ENCODE measurements at regions not wholly inside any gene's neighbourhood (a gene's known extent, or its start where the extent isn't known, plus 50 kb on each side); places are given as distances from the start of the nearest gene placed in this dataset.

- DNase-seq, result no peak
- Histone ChIP-seq H3K4me3 (no peak overlapping the region), H3K9ac (ENCODE audit: low read depth in 2 of 2, low read length in 2 of 2) (no peak overlapping the region), H3K27ac (no peak overlapping the region), H3K9me3 (no peaks in the 10 kb centered on the region), H3K27me3 (no peaks in the 10 kb centered on the region), H3K36me3 (no peaks in the 10 kb centered on the region), H3K4me1 (no peaks in the 10 kb centered on the region)
- intact Hi-C loops (cut with DNase I), result no loop called here
- TF ChIP-seq, protein P1, sequence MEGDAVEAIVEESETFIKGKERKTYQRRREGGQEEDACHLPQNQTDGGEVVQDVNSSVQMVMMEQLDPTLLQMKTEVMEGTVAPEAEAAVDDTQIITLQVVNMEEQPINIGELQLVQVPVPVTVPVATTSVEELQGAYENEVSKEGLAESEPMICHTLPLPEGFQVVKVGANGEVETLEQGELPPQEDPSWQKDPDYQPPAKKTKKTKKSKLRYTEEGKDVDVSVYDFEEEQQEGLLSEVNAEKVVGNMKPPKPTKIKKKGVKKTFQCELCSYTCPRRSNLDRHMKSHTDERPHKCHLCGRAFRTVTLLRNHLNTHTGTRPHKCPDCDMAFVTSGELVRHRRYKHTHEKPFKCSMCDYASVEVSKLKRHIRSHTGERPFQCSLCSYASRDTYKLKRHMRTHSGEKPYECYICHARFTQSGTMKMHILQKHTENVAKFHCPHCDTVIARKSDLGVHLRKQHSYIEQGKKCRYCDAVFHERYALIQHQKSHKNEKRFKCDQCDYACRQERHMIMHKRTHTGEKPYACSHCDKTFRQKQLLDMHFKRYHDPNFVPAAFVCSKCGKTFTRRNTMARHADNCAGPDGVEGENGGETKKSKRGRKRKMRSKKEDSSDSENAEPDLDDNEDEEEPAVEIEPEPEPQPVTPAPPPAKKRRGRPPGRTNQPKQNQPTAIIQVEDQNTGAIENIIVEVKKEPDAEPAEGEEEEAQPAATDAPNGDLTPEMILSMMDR (IDR thresholded peaks at IDR 0.05), result no peak
These were observed 766.2 kb upstream of the LRRC4C start for GRCh38 chr11:42225664-42226063.

DNA sequence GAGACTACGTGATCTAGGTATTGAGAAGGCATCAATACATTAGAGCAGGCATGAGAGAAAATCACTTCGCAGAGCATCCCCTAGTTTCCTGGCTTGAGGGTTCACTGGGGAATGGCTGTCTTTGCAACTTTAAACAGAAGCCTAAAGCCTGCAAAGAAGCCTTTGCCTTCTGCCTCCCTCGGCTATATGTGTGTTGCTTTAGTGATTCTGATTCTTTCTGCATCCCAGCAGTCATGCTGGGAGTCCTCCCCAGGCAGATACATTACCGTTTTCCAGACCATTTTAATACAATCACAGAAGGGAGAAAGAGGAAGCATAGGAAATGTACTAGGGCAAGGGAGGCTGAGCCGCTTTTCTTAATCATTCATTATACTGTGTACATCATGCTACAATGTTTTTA, 773.2 kb upstream of the LRRC4C start:
- Histone ChIP-seq H3K36me3 (no peaks in the 10 kb centered on the region), H3K4me3 (no peak overlapping the region), H3K27ac (no peak overlapping the region), H3K9me3 (no peaks in the 10 kb centered on the region), H3K9ac (ENCODE audit: low read depth in 2 of 2, low read length in 2 of 2) (no peak overlapping the region), H3K4me1 (no peaks in the 10 kb centered on the region), H3K27me3 (no peaks in the 10 kb centered on the region)
- DNase-seq, result no peak
- intact Hi-C loops (cut with DNase I), result no loop called here
- TF ChIP-seq, protein P1 (IDR thresholded peaks at IDR 0.05), result no peak

- H3K4me1 ChIP-seq, result no peaks in the 10 kb centered on the region
- no peak overlapping the region for H3K4me3 ChIP-seq
- no peak for DNase-seq
- TF ChIP-seq, protein P1 (IDR thresholded peaks at IDR 0.05), result no peak
- H3K27ac ChIP-seq, result no peak overlapping the region
- no peaks in the 10 kb centered on the region for H3K9me3 ChIP-seq
- no peaks in the 10 kb centered on the region for H3K27me3 ChIP-seq
- H3K9ac ChIP-seq (ENCODE audit: low read depth in 2 of 2, low read length in 2 of 2), result no peak overlapping the region
- H3K36me3 ChIP-seq, result no peaks in the 10 kb centered on the region
- intact Hi-C loops (cut with DNase I), result no loop called here
These were observed 775.0 kb upstream of the LRRC4C start for GRCh38 chr11:42234451-42234951.

DNA sequence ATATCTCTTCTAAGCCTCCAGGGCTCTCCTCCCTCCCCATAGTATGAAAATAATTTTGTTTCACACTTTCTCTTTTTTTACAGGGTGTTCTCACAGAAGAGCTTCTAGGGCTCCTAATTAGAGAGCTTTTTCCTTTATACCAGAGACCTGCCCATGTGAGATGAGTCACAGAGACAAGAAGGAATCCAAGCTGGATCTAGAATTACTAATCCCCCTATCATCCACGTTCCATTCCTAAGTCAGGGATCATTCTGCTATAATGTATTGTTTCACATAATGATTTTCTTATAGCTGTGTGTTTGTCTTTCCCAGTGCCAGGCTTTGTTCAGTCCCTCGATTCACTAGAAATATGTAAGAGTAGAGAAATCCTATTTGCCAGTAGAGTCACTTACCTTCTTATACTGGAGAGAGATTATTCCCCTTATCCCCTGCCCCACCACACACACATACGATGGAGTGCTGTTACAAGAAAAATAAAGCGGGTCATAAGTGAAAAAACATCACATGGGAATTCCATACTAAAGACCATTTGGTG, 778.3 kb upstream of the LRRC4C start:
- Histone ChIP-seq H3K9me3 (no peaks in the 10 kb centered on the region), H3K9ac (ENCODE audit: low read depth in 2 of 2, low read length in 2 of 2) (no peak overlapping the region), H3K4me3 (no peak overlapping the region), H3K36me3 (no peaks in the 10 kb centered on the region), H3K27me3 (no peaks in the 10 kb centered on the region), H3K27ac (no peak overlapping the region), H3K4me1 (no peaks in the 10 kb centered on the region)
- no peak for DNase-seq
- TF ChIP-seq, protein P1 (IDR thresholded peaks at IDR 0.05), result no peak
- intact Hi-C loops (cut with DNase I), result no loop called here

- TF ChIP-seq, protein P1 (IDR thresholded peaks at IDR 0.05), result no peak
- no peaks in the 10 kb centered on the region for H3K9me3 ChIP-seq
- no peaks in the 10 kb centered on the region for H3K4me1 ChIP-seq
- no peak overlapping the region for H3K27ac ChIP-seq
- H3K36me3 ChIP-seq, result no peaks in the 10 kb centered on the region
- no peak overlapping the region for H3K9ac ChIP-seq (ENCODE audit: low read depth in 2 of 2, low read length in 2 of 2)
- intact Hi-C loops (cut with DNase I), result no loop called here
- no peak for DNase-seq
- no peak overlapping the region for H3K4me3 ChIP-seq
- no peaks in the 10 kb centered on the region for H3K27me3 ChIP-seq
These were observed 779.7 kb upstream of the LRRC4C start for GRCh38 chr11:42239188-42239587.
